ENCODE measurements at regions not wholly inside any gene's neighbourhood (a gene's known extent, or its start where the extent isn't known, plus 50 kb on each side); places are given as distances from the start of the nearest gene placed in this dataset.

GRCh38 chrX:36803151-36803550, 205.0 kb upstream of the FAM47C start:
- DNase-seq = no peak
- in situ Hi-C loops (cut with HindIII; ENCODE audit: low pct_ligation_motif_present, low sequenced_read_pairs) = no loop called here
- no peak overlapping the region for H3K27ac ChIP-seq
- no peaks in the 10 kb centered on the region for H3K36me3 ChIP-seq (replicated peaks)
- TF ChIP-seq CTCF (IDR thresholded peaks at IDR 0.05; ENCODE audit: low read depth, low read length, missing control alignments) = no peak
- H3K4me3 ChIP-seq (ENCODE audit: low read depth, low read length) = no peak overlapping the region
- H3K27me3 ChIP-seq (replicated peaks) = no peaks in the 10 kb centered on the region

DNA sequence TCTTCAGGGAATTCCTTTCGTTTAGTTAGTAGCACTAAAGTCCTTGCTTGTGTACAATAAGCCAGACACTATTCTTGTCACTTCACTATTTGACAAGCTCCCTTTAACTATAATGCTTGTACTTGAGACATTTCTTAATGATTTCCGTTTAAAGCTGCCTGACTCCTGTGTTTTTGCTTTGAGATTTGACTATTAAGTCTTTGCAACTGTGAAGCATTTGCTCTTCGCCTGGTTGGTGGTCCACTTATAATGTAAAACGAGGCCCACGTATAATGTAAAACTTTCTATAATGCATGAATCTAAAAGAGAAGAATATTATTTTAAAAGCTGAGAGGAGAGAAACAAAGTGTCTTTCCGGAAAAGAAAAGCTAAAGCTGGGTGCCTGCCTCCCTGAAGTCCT, 204.1 kb upstream of the FAM47C start:
- in situ Hi-C loops (cut with HindIII; ENCODE audit: low pct_ligation_motif_present, low sequenced_read_pairs) = no loop called here
- no peak for DNase-seq
- Histone ChIP-seq H3K27ac (no peak overlapping the region), H3K4me3 (ENCODE audit: low read depth, low read length) (no peak overlapping the region), H3K36me3 (replicated peaks) (no peaks in the 10 kb centered on the region), H3K27me3 (replicated peaks) (no peaks in the 10 kb centered on the region)
- TF ChIP-seq CTCF (IDR thresholded peaks at IDR 0.05; ENCODE audit: low read depth, low read length, missing control alignments) = no peak

DNA sequence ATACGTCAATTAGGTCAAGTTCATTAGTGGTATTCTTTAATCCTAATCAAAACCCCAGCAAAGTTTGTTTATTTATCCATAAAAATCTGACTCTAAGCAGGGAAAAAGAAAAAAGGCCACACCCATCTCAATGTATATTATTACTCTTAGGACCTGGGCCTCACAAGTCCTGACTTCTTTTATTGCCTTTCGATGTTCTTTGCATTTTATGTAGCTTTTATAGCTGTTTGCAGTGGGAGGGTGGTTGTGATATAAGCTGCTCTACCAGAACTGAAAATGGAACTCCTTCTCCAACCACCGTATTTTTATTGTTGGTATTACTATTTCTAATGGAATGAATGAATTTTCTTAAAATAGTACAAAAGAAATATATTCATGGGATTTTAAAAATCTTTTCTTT, 163.3 kb upstream of the FAM47C start:
- Histone ChIP-seq H3K4me3 (ENCODE audit: low read depth, low read length) (no peak overlapping the region), H3K27me3 (replicated peaks) (no peaks in the 10 kb centered on the region), H3K36me3 (replicated peaks) (no peaks in the 10 kb centered on the region), H3K27ac (no peak overlapping the region)
- no peak for TF ChIP-seq CTCF (IDR thresholded peaks at IDR 0.05; ENCODE audit: low read depth, low read length, missing control alignments)
- in situ Hi-C loops (cut with HindIII; ENCODE audit: low pct_ligation_motif_present, low sequenced_read_pairs) = no loop called here
- no peak for DNase-seq

DNA sequence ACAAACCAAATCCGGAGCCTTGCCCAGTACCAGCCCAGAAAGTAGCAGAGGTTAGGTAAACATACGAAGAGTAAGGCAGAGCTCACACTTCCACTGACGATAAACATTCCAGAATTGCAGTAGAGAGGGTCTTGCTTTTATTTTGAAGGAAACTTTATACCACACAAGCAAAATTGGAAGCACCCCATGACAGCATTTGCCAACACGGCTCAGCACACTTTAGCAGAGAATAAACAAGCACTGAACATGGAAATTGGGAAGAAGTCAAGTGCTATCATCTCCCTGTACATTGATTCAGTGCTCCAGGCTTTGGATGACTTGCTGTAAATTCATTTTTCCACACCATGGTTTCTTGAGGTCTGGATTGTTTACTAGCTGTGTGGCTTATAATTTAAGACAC, 160.7 kb upstream of the FAM47C start:
- Histone ChIP-seq H3K4me3 (ENCODE audit: low read depth, low read length) (no peak overlapping the region), H3K27ac (no peak overlapping the region), H3K36me3 (replicated peaks) (no peaks in the 10 kb centered on the region), H3K27me3 (replicated peaks) (no peaks in the 10 kb centered on the region)
- TF ChIP-seq CTCF (IDR thresholded peaks at IDR 0.05; ENCODE audit: low read depth, low read length, missing control alignments) = no peak
- in situ Hi-C loops (cut with HindIII; ENCODE audit: low pct_ligation_motif_present, low sequenced_read_pairs) = no loop called here
- DNase-seq = no peak

- in situ Hi-C loops (cut with HindIII; ENCODE audit: low pct_ligation_motif_present, low sequenced_read_pairs) = no loop called here
- no peak for TF ChIP-seq CTCF (IDR thresholded peaks at IDR 0.05; ENCODE audit: low read depth, low read length, missing control alignments)
- no peak for DNase-seq
- H3K36me3 ChIP-seq (replicated peaks) = no peaks in the 10 kb centered on the region
- no peak overlapping the region for H3K4me3 ChIP-seq (ENCODE audit: low read depth, low read length)
- H3K27ac ChIP-seq = no peak overlapping the region
- no peaks in the 10 kb centered on the region for H3K27me3 ChIP-seq (replicated peaks)
Observed at GRCh38 chrX:36849407-36849806, 158.8 kb upstream of the FAM47C start.

GRCh38 chrX:36856849-36857248, 151.3 kb upstream of the FAM47C start:
- H3K27me3 ChIP-seq (replicated peaks) = no peaks in the 10 kb centered on the region
- H3K36me3 ChIP-seq (replicated peaks) = no peaks in the 10 kb centered on the region
- no peak overlapping the region for H3K27ac ChIP-seq
- DNase-seq = no peak
- in situ Hi-C loops (cut with HindIII; ENCODE audit: low pct_ligation_motif_present, low sequenced_read_pairs) = no loop called here
- TF ChIP-seq CTCF (IDR thresholded peaks at IDR 0.05; ENCODE audit: low read depth, low read length, missing control alignments) = no peak
- H3K4me3 ChIP-seq (ENCODE audit: low read depth, low read length) = no peak overlapping the region
